WTC11 (cell line): ENCODE measurements at regions not wholly inside any gene's neighbourhood (a gene's known extent, or its start where the extent isn't known, plus 50 kb on each side); places are given as distances from the start of the nearest gene placed in this dataset.

Experiments used
- ATAC-seq: fragments of 200-7000 bp; cut with Tn5 transposase; 2 replicates; pipeline ENCODE4 v1.10.0; 2021; ENCODE audit warnings: mild to moderate bottlenecking, moderate library complexity
- CTCF ChIA-PET: fragments of 300-600 bp; sonication (Branson Sonifier 250); formaldehyde crosslinking; loops from one replicate; lab custom pipeline; 2021; ENCODE audit warnings: antibody characterized with exemption; lab: Charles Lee
- POLR2A ChIA-PET: fragments of 350-600 bp; sonication (Branson Sonifier 250); formaldehyde crosslinking; loops from one replicate; lab custom pipeline; 2021; ENCODE audit warnings: antibody characterized with exemption; lab: Charles Lee
- DNase-seq: peaks from one replicate; pipeline ENCODE4 v3.0.0; 2021; ENCODE audit warnings: low spot score
- H3K27ac Mint-ChIP-seq: 2 replicates; pipeline ENCODE4 v1.8.0; 2021; ENCODE audit warnings: mixed read lengths
- H3K27me3 Mint-ChIP-seq: 2 replicates; pipeline ENCODE4 v1.8.0; 2021; ENCODE audit warnings: low read depth, mild to moderate bottlenecking, moderate library complexity, mixed read lengths
- H3K36me3 Mint-ChIP-seq: 2 replicates; pipeline ENCODE4 v1.8.0; 2021; ENCODE audit warnings: mixed read lengths
- H3K4me1 Mint-ChIP-seq: 2 replicates; pipeline ENCODE4 v1.8.0; 2022; ENCODE audit warnings: mixed read lengths
- H3K4me3 Mint-ChIP-seq: 2 replicates; pipeline ENCODE4 v1.8.0; 2021; ENCODE audit warnings: mild to moderate bottlenecking, moderate library complexity, mixed read lengths
- H3K9me3 Mint-ChIP-seq: 2 replicates; pipeline ENCODE4 v1.8.0; 2021; ENCODE audit warnings: mixed read lengths
- CBFB ChIP-seq: sonication (generic); formaldehyde crosslinking; IDR thresholded peaks from 2 replicates; pipeline ENCODE4 v1.8.1; 2022; ENCODE audit warnings: mild to moderate bottlenecking, low read depth, missing genetic modification reagents
- CTCF ChIP-seq: fragments of 200-600 bp; IDR thresholded peaks from 2 replicates; pipeline ENCODE4 v1.8.0; 2022; ENCODE audit warnings: antibody characterized with exemption
- ESRRA ChIP-seq: sonication (generic); formaldehyde crosslinking; IDR thresholded peaks from 2 replicates; pipeline ENCODE4 v1.8.1; 2022; ENCODE audit warnings: mild to moderate bottlenecking, missing genetic modification reagents, borderline replicate concordance
- FOXJ3 ChIP-seq: sonication (generic); formaldehyde crosslinking; IDR thresholded peaks from 2 replicates; pipeline ENCODE4 v1.9.0; 2021; ENCODE audit warnings: missing genetic modification reagents, mild to moderate bottlenecking, borderline replicate concordance
- FOXP1 ChIP-seq: sonication (generic); formaldehyde crosslinking; IDR thresholded peaks from 2 replicates; pipeline ENCODE4 v1.8.0; 2022; ENCODE audit warnings: missing genetic modification reagents, mild to moderate bottlenecking, moderate library complexity, borderline replicate concordance
- GTF2I ChIP-seq: fragments of 250-450 bp; sonication (Bioruptor Pico); conservative IDR thresholded peaks from 2 replicates; pipeline ENCODE4 v1.4.0; 2021; ENCODE audit warnings: mild to moderate bottlenecking
- JUN ChIP-seq: sonication (generic); formaldehyde crosslinking; IDR thresholded peaks from 2 replicates; pipeline ENCODE4 v1.8.0; 2023; ENCODE audit warnings: mild to moderate bottlenecking, missing genetic modification reagents
- NFE2L1 ChIP-seq: sonication (generic); formaldehyde crosslinking; IDR thresholded peaks from 2 replicates; pipeline ENCODE4 v1.8.1; 2023; ENCODE audit warnings: missing genetic modification reagents
- NR1H2 ChIP-seq: sonication (generic); formaldehyde crosslinking; IDR thresholded peaks from 2 replicates; pipeline ENCODE4 v1.9.0; 2021; ENCODE audit warnings: mild to moderate bottlenecking, moderate library complexity, missing genetic modification reagents
- RELA ChIP-seq: sonication (generic); formaldehyde crosslinking; IDR thresholded peaks from 2 replicates; pipeline ENCODE4 v1.8.1; 2022; ENCODE audit warnings: missing genetic modification reagents, mild to moderate bottlenecking, borderline replicate concordance
- RORB ChIP-seq: fragments of 250-450 bp; sonication (Bioruptor Pico); IDR thresholded peaks from 2 replicates; pipeline ENCODE4 v1.9.0; 2021; ENCODE audit warnings: mild to moderate bottlenecking
- SMAD4 ChIP-seq: sonication (generic); formaldehyde crosslinking; IDR thresholded peaks from 2 replicates; pipeline ENCODE4 v1.8.0; 2022; ENCODE audit warnings: mild to moderate bottlenecking, missing genetic modification reagents
- ZNF138 ChIP-seq: sonication (generic); formaldehyde crosslinking; conservative IDR thresholded peaks from 2 replicates; pipeline ENCODE4 v1.8.1; 2022; ENCODE audit warnings: mild to moderate bottlenecking, moderate library complexity, missing genetic modification reagents
- ZNF396 ChIP-seq: fragments of 250-450 bp; sonication (Bioruptor Pico); IDR thresholded peaks from 2 replicates; pipeline ENCODE4 v1.8.0; 2021; ENCODE audit warnings: mild to moderate bottlenecking, moderate library complexity, borderline replicate concordance
- ZNF423 ChIP-seq: fragments of 250-450 bp; sonication (Bioruptor Pico); IDR thresholded peaks from 2 replicates; pipeline ENCODE4 v2.1.2; 2022; ENCODE audit warnings: mild to moderate bottlenecking, moderate library complexity
- ZNF425 ChIP-seq: fragments of 250-450 bp; sonication (Bioruptor Pico); conservative IDR thresholded peaks from 2 replicates; pipeline ENCODE4 v1.9.0; 2021; ENCODE audit warnings: mild to moderate bottlenecking
- ZNF671 ChIP-seq: fragments of 250-450 bp; sonication (Bioruptor Pico); IDR thresholded peaks from 2 replicates; pipeline ENCODE4 v1.8.0; 2021; ENCODE audit warnings: mild to moderate bottlenecking
- TF ChIP-seq, protein P1 (sequence below): sonication (generic); formaldehyde crosslinking; IDR thresholded peaks from 2 replicates; pipeline ENCODE4 v1.8.0; 2023; ENCODE audit warnings: mild to moderate bottlenecking, missing genetic modification reagents
- TF ChIP-seq, protein P2 (sequence below): sonication (generic); formaldehyde crosslinking; IDR thresholded peaks from 2 replicates; pipeline ENCODE4 v1.8.0; 2023; ENCODE audit warnings: missing genetic modification reagents, mild to moderate bottlenecking, borderline replicate concordance
- TF ChIP-seq, protein P3 (sequence below): sonication (generic); formaldehyde crosslinking; IDR thresholded peaks from 2 replicates; pipeline ENCODE4 v1.8.0; 2022; ENCODE audit warnings: mild to moderate bottlenecking, missing genetic modification reagents
- TF ChIP-seq, protein P4 (sequence below): sonication (generic); formaldehyde crosslinking; IDR thresholded peaks from 2 replicates; pipeline ENCODE4 v1.8.1; 2022; ENCODE audit warnings: missing genetic modification reagents, borderline replicate concordance

- peaks cover 31% of the 10 kb centered on the region for H3K4me1 Mint-ChIP-seq
- no peak overlapping the region for H3K27ac Mint-ChIP-seq
- TF ChIP-seq RORB (no peak), CBFB (no peak), RELA (CRISPR knock-in tag) (no peak), ZNF138 (CRISPR knock-in tag) (no peak), SMAD4 (CRISPR knock-in tag) (no peak), JUN (CRISPR knock-in tag) (no peak), ESRRA (CRISPR knock-in tag) (no peak), FOXJ3 (no peak), GTF2I (CRISPR knock-in tag) (no peak), ZNF423 (no peak), ZNF396 (CRISPR knock-in tag) (no peak), ZNF425 (CRISPR knock-in tag) (no peak), NFE2L1 (CRISPR knock-in tag) (no peak), FOXP1 (no peak)
- H3K36me3 Mint-ChIP-seq: peaks cover 43% of the 10 kb centered on the region
- ATAC-seq: no peak
- H3K27me3 Mint-ChIP-seq: peaks cover 42% of the 10 kb centered on the region
- ChIA-PET POLR2A (no interaction called here), CTCF (no interaction called here)
- H3K9me3 Mint-ChIP-seq: peaks cover 36% of the 10 kb centered on the region
- no peak overlapping the region for H3K4me3 Mint-ChIP-seq
- DNase-seq: no peak
Measured at GRCh38 chr4:134548052-134548628, 346.6 kb upstream of the PABPC4L start.

DNA sequence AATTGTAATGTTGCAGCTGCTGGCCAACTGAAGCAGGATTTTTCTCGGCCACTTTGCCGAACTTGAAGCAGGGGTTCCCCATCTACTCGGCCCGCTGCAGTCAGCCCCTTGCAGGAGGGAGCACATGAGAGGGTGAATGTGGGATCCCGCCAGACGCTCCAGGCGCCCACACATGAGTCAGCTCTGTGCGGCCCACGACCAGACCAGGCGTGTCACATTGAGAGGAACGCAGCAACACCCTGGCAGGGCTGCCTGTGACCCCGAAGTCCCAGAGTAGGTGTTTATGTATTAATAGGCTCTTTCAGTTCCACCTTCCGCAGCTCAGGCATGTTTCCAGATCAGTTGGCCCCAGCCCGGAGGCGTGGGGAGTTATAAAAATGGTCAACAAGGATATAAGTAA, 344.7 kb upstream of the PABPC4L start:
- Mint-ChIP-seq H3K27ac (no peak overlapping the region), H3K4me3 (no peak overlapping the region), H3K36me3 (peaks cover 43% of the 10 kb centered on the region), H3K9me3 (peaks cover 36% of the 10 kb centered on the region), H3K27me3 (peaks cover 37% of the 10 kb centered on the region), H3K4me1 (peaks cover 12% of the 10 kb centered on the region)
- POLR2A ChIA-PET: no interaction called here
- CTCF ChIA-PET: no interaction called here
- DNase-seq (no peak), ATAC-seq (no peak)
- TF ChIP-seq NR1H2 (no peak), CTCF (no peak), ZNF671 (no peak), ZNF396 (CRISPR knock-in tag) (no peak), ZNF138 (CRISPR knock-in tag) (no peak)
- TF ChIP-seq, protein P1, sequence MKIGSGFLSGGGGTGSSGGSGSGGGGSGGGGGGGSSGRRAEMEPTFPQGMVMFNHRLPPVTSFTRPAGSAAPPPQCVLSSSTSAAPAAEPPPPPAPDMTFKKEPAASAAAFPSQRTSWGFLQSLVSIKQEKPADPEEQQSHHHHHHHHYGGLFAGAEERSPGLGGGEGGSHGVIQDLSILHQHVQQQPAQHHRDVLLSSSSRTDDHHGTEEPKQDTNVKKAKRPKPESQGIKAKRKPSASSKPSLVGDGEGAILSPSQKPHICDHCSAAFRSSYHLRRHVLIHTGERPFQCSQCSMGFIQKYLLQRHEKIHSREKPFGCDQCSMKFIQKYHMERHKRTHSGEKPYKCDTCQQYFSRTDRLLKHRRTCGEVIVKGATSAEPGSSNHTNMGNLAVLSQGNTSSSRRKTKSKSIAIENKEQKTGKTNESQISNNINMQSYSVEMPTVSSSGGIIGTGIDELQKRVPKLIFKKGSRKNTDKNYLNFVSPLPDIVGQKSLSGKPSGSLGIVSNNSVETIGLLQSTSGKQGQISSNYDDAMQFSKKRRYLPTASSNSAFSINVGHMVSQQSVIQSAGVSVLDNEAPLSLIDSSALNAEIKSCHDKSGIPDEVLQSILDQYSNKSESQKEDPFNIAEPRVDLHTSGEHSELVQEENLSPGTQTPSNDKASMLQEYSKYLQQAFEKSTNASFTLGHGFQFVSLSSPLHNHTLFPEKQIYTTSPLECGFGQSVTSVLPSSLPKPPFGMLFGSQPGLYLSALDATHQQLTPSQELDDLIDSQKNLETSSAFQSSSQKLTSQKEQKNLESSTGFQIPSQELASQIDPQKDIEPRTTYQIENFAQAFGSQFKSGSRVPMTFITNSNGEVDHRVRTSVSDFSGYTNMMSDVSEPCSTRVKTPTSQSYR: no peak
- TF ChIP-seq, protein P2, sequence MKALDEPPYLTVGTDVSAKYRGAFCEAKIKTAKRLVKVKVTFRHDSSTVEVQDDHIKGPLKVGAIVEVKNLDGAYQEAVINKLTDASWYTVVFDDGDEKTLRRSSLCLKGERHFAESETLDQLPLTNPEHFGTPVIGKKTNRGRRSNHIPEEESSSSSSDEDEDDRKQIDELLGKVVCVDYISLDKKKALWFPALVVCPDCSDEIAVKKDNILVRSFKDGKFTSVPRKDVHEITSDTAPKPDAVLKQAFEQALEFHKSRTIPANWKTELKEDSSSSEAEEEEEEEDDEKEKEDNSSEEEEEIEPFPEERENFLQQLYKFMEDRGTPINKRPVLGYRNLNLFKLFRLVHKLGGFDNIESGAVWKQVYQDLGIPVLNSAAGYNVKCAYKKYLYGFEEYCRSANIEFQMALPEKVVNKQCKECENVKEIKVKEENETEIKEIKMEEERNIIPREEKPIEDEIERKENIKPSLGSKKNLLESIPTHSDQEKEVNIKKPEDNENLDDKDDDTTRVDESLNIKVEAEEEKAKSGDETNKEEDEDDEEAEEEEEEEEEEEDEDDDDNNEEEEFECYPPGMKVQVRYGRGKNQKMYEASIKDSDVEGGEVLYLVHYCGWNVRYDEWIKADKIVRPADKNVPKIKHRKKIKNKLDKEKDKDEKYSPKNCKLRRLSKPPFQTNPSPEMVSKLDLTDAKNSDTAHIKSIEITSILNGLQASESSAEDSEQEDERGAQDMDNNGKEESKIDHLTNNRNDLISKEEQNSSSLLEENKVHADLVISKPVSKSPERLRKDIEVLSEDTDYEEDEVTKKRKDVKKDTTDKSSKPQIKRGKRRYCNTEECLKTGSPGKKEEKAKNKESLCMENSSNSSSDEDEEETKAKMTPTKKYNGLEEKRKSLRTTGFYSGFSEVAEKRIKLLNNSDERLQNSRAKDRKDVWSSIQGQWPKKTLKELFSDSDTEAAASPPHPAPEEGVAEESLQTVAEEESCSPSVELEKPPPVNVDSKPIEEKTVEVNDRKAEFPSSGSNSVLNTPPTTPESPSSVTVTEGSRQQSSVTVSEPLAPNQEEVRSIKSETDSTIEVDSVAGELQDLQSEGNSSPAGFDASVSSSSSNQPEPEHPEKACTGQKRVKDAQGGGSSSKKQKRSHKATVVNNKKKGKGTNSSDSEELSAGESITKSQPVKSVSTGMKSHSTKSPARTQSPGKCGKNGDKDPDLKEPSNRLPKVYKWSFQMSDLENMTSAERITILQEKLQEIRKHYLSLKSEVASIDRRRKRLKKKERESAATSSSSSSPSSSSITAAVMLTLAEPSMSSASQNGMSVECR (CRISPR knock-in tag): no peak
- TF ChIP-seq, protein P3, sequence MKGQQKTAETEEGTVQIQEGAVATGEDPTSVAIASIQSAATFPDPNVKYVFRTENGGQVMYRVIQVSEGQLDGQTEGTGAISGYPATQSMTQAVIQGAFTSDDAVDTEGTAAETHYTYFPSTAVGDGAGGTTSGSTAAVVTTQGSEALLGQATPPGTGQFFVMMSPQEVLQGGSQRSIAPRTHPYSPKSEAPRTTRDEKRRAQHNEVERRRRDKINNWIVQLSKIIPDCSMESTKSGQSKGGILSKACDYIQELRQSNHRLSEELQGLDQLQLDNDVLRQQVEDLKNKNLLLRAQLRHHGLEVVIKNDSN (CRISPR knock-in tag): no peak
- TF ChIP-seq, protein P4, sequence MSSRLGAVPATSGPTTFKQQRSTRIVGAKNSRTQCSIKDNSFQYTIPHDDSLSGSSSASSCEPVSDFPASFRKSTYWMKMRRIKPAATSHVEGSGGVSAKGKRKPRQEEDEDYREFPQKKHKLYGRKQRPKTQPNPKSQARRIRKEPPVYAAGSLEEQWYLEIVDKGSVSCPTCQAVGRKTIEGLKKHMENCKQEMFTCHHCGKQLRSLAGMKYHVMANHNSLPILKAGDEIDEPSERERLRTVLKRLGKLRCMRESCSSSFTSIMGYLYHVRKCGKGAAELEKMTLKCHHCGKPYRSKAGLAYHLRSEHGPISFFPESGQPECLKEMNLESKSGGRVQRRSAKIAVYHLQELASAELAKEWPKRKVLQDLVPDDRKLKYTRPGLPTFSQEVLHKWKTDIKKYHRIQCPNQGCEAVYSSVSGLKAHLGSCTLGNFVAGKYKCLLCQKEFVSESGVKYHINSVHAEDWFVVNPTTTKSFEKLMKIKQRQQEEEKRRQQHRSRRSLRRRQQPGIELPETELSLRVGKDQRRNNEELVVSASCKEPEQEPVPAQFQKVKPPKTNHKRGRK: no peak
